GM10266 (cell line): ENCODE measurements at regions not wholly inside any gene's neighbourhood (a gene's known extent, or its start where the extent isn't known, plus 50 kb on each side); places are given as distances from the start of the nearest gene placed in this dataset.

Source experiments
- DNase-seq: peaks from one replicate; pipeline ENCODE4 v3.0.0; 2012; ENCODE audit errors: extremely low spot score
- TF ChIP-seq, protein P1 (sequence below): IDR thresholded peaks from 2 replicates; pipeline ENCODE4 v1.5.1; 2012; ENCODE audit warnings: mild to moderate bottlenecking, low read depth; ENCODE audit not compliant: control insufficient read depth, insufficient read depth; ENCODE audit errors: missing control alignments

DNA sequence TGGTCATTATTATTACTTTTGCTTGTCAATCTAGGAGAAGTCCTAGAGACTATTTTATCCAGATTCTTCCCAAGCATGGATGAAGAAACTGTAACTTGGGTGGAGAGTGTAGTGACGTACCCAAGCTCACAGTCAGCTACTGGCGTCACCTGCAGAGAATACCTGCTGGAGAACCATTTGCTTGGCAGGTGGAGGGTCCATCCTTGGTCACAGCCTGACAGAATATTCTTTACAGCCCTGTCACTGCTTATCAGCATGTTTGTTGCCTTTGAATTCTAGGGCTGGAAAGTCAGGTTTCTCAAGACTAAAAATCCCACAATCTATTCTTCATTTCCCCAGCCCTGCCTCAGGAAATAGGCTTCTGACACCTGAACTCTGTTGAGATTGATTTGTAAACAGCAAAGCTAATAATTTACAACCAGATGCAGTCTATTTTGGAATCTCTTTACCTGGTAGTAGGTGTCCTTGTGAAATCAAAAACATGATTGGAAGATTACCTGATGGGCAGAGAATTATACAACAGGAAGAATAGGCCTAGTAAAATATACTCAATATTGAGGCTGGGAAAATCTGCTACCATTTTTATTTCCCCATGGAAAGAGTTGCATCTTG lies 100.4 kb upstream of the ZNF644 start:
- DNase-seq, result no peak
- TF ChIP-seq, protein P1, sequence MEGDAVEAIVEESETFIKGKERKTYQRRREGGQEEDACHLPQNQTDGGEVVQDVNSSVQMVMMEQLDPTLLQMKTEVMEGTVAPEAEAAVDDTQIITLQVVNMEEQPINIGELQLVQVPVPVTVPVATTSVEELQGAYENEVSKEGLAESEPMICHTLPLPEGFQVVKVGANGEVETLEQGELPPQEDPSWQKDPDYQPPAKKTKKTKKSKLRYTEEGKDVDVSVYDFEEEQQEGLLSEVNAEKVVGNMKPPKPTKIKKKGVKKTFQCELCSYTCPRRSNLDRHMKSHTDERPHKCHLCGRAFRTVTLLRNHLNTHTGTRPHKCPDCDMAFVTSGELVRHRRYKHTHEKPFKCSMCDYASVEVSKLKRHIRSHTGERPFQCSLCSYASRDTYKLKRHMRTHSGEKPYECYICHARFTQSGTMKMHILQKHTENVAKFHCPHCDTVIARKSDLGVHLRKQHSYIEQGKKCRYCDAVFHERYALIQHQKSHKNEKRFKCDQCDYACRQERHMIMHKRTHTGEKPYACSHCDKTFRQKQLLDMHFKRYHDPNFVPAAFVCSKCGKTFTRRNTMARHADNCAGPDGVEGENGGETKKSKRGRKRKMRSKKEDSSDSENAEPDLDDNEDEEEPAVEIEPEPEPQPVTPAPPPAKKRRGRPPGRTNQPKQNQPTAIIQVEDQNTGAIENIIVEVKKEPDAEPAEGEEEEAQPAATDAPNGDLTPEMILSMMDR, result no peak

DNA sequence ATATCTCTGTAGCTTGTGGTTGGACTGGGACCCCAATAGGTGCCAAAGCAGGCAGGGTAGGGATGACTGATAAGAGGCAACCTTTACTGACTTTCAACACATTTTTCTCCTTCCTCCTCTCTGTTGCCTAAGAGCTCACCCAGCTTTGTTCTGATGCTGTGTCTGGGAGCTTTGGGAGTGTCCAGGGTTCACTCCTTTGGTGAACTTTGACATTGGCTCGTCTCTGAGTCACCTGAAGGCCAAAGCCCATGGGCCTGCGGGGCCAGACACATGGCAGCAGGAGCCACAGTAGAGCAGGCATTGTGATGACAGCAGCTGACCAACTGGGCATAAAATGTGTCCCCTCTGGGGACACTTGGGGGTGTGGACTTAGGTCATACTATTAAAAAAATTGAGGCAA lies 99.5 kb upstream of the ZNF644 start:
- TF ChIP-seq, protein P1, result no peak

DNA sequence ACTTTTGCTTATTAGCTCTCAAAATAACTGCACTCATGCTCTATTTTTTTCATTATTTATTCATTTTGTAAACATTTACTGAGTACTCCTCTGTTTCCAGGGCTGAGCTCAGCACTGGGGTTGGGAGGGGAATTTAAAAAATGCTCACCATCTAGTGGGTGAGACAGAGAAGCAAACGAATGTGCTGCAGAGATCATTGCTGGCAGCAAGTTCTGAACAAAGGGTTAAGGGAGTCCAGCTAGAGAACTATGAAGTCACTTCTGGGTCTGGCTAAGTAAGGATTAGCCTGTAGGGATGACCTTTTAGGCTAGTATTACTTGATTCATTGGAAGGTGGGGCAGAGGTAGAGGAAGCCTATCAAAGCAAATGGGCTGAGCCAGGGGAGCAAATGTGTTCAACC lies 99.1 kb upstream of the ZNF644 start:
- TF ChIP-seq, protein P1, result no peak
- no peak for DNase-seq

More for the DNA sequence above, 99.5 kb upstream of the ZNF644 start:
- DNase-seq, result no peak

DNA sequence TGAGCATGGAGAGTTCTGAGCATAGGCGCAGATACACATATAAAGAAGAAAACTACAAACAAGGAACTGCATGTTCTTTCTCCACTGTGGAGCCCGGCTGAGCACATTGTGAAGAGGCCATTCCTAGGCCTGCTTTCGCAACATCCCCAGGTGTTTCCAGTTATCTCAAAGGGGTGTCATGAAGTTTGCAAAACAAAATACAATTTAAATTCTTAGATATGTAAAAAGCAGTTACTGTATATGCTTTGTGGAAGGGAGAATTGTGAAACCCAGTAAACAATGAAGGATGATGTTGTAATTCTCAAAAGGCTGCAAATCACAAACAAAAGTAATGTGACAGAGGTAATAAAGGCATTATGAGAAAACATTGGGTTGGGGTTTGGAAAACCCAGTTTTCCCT lies 98.6 kb upstream of the ZNF644 start:
- TF ChIP-seq, protein P1, result no peak
- DNase-seq, result no peak

DNA sequence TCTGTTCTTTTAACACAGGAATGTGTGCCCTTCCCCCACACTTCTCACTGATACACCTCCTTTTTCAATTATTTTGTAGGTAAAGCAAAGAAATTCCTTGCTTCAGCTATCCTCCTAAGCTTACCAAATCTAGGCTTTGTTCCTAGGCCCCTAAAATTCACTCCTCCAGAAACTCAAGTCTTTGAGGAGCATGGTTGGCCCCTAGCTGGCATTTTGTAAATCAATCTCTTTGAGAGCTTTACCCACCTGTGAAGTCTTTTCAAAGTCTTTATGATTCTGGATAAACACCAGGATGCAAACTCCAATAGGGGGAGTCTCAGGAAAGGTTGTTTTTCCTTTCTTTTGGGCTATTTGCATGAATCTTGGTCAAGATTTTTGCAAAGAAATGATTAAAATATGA lies 82.9 kb upstream of the ZNF644 start:
- TF ChIP-seq, protein P1, result no peak
- DNase-seq, result no peak

DNA sequence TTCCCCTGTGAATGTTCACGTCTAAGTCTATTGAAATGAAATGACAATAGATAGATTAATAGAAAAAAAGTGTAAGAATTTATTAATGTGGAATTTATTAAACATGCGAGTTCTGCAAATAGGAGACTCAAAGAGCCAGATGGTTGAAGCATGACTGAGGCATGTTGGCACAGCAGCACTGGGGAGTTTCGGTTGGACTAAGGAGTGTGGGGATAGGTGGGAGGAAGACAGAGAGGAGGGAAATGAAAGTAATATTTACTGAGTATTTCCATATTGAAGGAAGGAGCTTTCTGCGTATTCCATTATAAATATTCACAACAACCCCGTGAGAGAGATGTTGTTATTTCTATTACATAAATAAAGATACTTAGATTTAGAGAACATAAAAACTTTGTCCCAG lies 79.5 kb upstream of the ZNF644 start:
- TF ChIP-seq, protein P1, result no peak

DNA sequence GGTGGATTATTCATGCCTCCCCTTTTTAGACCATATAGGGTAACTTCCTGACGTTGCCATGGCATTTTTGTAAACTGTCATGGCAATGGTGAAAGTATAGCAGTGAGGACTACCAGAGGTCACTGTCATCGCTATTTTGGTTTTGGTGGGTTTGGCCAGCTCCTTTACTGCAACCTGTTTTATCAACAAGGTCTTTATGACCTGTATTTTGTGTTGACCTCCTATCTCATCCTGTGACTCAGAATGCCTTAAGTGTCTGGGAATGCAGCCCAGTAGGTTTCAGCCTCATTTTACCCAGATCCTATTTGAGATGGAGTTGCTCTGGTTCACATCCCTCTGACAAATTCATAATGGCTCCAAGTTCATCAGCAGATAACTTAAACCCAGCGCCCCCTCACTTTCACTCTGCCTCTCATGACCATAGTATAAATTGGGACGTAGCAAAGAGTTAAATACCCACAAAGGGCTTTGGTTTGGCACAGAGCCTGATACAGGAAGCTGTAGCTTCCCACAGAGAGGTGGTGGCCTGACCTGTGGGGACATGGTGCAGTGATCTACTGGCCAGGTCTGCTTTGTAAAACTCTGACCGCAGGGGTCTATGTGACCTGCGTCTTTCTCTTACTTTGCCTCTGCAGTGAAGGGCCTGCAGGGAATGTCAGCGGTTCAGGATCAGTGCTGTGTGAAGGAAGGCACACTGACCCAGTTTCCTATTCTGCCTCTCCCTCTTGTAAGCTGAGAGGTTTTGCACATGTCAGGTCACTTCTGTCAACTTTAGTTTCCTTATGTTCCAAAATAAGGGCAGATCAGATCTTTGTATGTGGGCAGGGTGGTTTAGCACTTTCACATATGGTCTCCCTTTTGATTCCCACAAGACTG lies 78.1 kb upstream of the ZNF644 start:
- peak; percentile 16 for DNase-seq

More for the DNA sequence above, 79.5 kb upstream of the ZNF644 start:
- DNase-seq, result no peak

More for the DNA sequence above, 78.1 kb upstream of the ZNF644 start:
- TF ChIP-seq, protein P1, result no peak
